Osteoblast (primary cell): ENCODE measurements at regions not wholly inside any gene's neighbourhood (a gene's known extent, or its start where the extent isn't known, plus 50 kb on each side); places are given as distances from the start of the nearest gene placed in this dataset.

Source experiments
- DNase-seq: peaks from one replicate; pipeline ENCODE4 v3.0.0; 2011; ENCODE audit warnings: low spot score, mixed read lengths; ENCODE audit not compliant: insufficient read length; ENCODE audit errors: missing footprints
- H2AFZ ChIP-seq: 2 replicates; pipeline ENCODE4 v1.6.0; 2011; ENCODE audit warnings: mild to moderate bottlenecking, low read length
- H3K27ac ChIP-seq: 2 replicates; pipeline ENCODE4 v1.5.1; 2011; ENCODE audit warnings: mild to moderate bottlenecking, low read depth, low read length, moderate library complexity
- H3K27me3 ChIP-seq: 2 replicates; pipeline ENCODE4 v1.6.0; 2012; ENCODE audit warnings: mild to moderate bottlenecking, control low read depth, inconsistent platforms, low read length, moderate library complexity; ENCODE audit not compliant: insufficient read depth
- H3K36me3 ChIP-seq: 2 replicates; pipeline ENCODE4 v1.5.1; 2011; ENCODE audit warnings: mild to moderate bottlenecking, low read length, control low read depth, moderate library complexity; ENCODE audit not compliant: insufficient read depth
- H3K4me1 ChIP-seq: 2 replicates; pipeline ENCODE4 v1.5.1; 2011; ENCODE audit warnings: mild to moderate bottlenecking, low read length, control low read depth, moderate library complexity; ENCODE audit not compliant: insufficient read depth
- H3K4me2 ChIP-seq: 2 replicates; pipeline ENCODE4 v1.6.0; 2011; ENCODE audit warnings: mild to moderate bottlenecking, low read length; ENCODE audit not compliant: insufficient read depth
- H3K4me3 ChIP-seq: fragments of 200-600 bp; sonication (generic); 3 replicates; pipeline ENCODE4 v1.5.1; 2012; ENCODE audit warnings: mild to moderate bottlenecking, low read length, inconsistent platforms; ENCODE audit not compliant: insufficient read depth
- H3K79me2 ChIP-seq: 2 replicates; pipeline ENCODE4 v1.6.0; 2012; ENCODE audit warnings: mild to moderate bottlenecking, low read length, control low read depth, inconsistent platforms; ENCODE audit not compliant: insufficient read depth
- H3K9me3 ChIP-seq: 2 replicates; pipeline ENCODE4 v1.5.1; 2011; ENCODE audit warnings: low read depth, low read length, control low read depth
- H4K20me1 ChIP-seq: 2 replicates; pipeline ENCODE4 v1.6.0; 2012; ENCODE audit warnings: mild to moderate bottlenecking, low read length, control low read depth; ENCODE audit not compliant: insufficient read depth
- TF ChIP-seq, protein P1 (sequence below): IDR thresholded peaks from 2 replicates; pipeline ENCODE4 v1.5.1; 2011; ENCODE audit warnings: mild to moderate bottlenecking, low read depth, low read length, moderate library complexity; ENCODE audit errors: extremely low read depth

DNA sequence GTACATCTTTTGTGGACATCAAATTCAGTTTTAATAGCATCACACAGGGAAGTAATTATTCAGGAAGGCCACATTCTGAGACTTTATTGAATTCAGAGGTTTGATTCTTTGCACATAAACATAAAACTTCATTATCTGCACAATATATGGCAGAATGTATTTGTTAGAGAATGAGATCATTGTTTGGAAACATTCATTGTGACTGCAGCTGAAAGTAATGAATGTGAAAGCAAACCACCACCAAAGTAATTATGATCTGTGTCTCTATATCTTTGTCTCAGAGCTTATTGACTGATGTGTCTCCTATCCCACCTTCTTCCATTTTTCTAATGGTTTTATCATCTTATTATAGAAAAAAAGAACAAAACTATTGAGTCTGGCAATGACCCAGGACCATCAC is 340.9 kb upstream of the PCDH15 start:
- Histone ChIP-seq H3K36me3 (no peaks in the 10 kb centered on the region), H3K9me3 (no peaks in the 10 kb centered on the region), H3K4me2 (no peak overlapping the region), H3K27me3 (no peaks in the 10 kb centered on the region), H3K27ac (no peak overlapping the region), H3K4me1 (no peaks in the 10 kb centered on the region), H3K79me2 (no peaks in the 10 kb centered on the region), H2AFZ (no peak overlapping the region), H3K4me3 (no peak overlapping the region), H4K20me1 (no peaks in the 10 kb centered on the region)
- DNase-seq, result no peak
- TF ChIP-seq, protein P1, sequence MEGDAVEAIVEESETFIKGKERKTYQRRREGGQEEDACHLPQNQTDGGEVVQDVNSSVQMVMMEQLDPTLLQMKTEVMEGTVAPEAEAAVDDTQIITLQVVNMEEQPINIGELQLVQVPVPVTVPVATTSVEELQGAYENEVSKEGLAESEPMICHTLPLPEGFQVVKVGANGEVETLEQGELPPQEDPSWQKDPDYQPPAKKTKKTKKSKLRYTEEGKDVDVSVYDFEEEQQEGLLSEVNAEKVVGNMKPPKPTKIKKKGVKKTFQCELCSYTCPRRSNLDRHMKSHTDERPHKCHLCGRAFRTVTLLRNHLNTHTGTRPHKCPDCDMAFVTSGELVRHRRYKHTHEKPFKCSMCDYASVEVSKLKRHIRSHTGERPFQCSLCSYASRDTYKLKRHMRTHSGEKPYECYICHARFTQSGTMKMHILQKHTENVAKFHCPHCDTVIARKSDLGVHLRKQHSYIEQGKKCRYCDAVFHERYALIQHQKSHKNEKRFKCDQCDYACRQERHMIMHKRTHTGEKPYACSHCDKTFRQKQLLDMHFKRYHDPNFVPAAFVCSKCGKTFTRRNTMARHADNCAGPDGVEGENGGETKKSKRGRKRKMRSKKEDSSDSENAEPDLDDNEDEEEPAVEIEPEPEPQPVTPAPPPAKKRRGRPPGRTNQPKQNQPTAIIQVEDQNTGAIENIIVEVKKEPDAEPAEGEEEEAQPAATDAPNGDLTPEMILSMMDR, result no peak

DNA sequence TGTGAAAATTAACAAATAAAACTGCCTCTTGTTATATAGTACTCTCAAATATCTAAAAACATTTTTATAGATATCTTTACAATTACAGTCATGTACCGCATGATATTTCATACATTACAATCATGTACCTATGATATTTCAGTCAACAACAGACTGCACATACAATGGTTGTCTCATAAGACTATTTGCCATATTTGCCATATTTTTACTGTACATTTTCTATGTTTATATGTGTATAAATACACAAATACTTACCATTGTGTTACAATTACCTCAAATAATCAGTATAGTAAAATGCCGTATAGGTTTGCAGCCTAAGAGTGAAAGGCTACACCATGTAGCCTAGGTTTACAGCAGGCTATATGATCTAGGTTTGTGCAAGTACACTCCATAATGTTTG is 336.0 kb upstream of the PCDH15 start:
- H3K9me3 ChIP-seq, result peaks cover under 1% of the 10 kb centered on the region
- TF ChIP-seq, protein P1, result no peak
- no peak overlapping the region for H2AFZ ChIP-seq
- no peaks in the 10 kb centered on the region for H3K79me2 ChIP-seq
- DNase-seq, result no peak
- no peaks in the 10 kb centered on the region for H3K27me3 ChIP-seq
- H3K4me2 ChIP-seq, result no peak overlapping the region
- no peak overlapping the region for H3K27ac ChIP-seq
- H3K36me3 ChIP-seq, result no peaks in the 10 kb centered on the region
- H4K20me1 ChIP-seq, result no peaks in the 10 kb centered on the region
- no peaks in the 10 kb centered on the region for H3K4me1 ChIP-seq
- no peak overlapping the region for H3K4me3 ChIP-seq

DNA sequence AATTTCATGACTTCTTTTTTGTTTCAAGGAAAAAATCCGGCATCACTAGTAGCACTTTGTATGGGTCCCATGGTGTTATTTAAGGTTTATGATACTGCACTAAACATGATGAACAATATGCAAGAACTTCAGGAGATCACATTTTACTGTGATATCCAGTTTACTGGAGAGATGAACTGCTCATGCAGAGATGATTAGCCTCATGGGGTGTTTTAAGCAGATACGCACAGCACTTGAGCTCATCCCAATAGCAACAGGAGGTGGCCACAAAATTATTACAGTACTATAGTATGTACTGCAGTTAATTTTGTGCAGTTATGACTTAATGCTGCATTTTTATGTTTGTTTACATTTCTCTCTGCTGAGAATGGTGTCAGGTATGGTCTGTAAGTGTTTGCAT is 303.7 kb upstream of the PCDH15 start:
- no peak for DNase-seq
- Histone ChIP-seq H3K27me3 (no peaks in the 10 kb centered on the region), H3K4me1 (no peaks in the 10 kb centered on the region), H3K27ac (no peak overlapping the region), H3K79me2 (no peaks in the 10 kb centered on the region), H3K4me3 (no peak overlapping the region), H4K20me1 (no peaks in the 10 kb centered on the region), H3K9me3 (no peaks in the 10 kb centered on the region), H3K36me3 (no peaks in the 10 kb centered on the region), H3K4me2 (no peak overlapping the region), H2AFZ (no peak overlapping the region)
- TF ChIP-seq, protein P1, result no peak

DNA sequence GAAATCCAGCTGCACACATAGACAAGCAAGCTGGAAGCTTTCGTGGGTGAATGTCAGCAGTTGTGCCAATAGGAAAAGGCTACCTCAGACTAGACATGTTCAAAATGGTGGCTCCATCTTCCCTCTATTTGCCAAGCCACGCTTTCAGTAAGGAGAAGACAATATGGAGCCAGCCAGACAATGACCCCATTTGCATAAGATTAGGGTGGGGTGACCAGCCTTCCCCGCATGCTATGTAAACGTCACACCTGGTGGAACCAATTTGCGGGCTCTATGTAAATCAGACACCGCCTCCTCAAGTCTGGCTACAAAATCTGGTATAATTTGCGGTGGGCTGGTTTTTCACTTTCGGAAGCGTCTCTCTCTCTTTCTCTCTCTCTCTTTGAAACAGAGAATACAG is 297.4 kb upstream of the PCDH15 start:
- no peaks in the 10 kb centered on the region for H3K9me3 ChIP-seq

More for the DNA sequence above, 297.4 kb upstream of the PCDH15 start:
- no peak for DNase-seq
- H3K27ac ChIP-seq, result no peak overlapping the region
- TF ChIP-seq, protein P1, result no peak
- H3K4me1 ChIP-seq, result no peaks in the 10 kb centered on the region
- no peak overlapping the region for H3K4me2 ChIP-seq
- H4K20me1 ChIP-seq, result no peaks in the 10 kb centered on the region
- H3K36me3 ChIP-seq, result no peaks in the 10 kb centered on the region
- H2AFZ ChIP-seq, result no peak overlapping the region
- H3K4me3 ChIP-seq, result no peak overlapping the region
- no peaks in the 10 kb centered on the region for H3K79me2 ChIP-seq
- no peaks in the 10 kb centered on the region for H3K27me3 ChIP-seq
